K562 (cell line): ENCODE measurements at regions not wholly inside any gene's neighbourhood (a gene's known extent, or its start where the extent isn't known, plus 50 kb on each side); places are given as distances from the start of the nearest gene placed in this dataset.

ENCODE experiments used
- BCL6 ChIP-seq: fragments of 250-450 bp; sonication (Bioruptor Pico); IDR thresholded peaks from 2 replicates; pipeline ENCODE4 v1.4.0; 2020
- FOSL1 ChIP-seq: fragments of 200-800 bp; sonication (Bioruptor generic); conservative IDR thresholded peaks from 2 replicates; pipeline ENCODE4 v1.6.1; 2016; ENCODE audit warnings: missing genetic modification characterization, missing compliant biosample characterization
- MAX ChIP-seq: sonication (generic); formaldehyde crosslinking; IDR thresholded peaks from 2 replicates; pipeline ENCODE4 v1.9.0; 2022; ENCODE audit warnings: mild to moderate bottlenecking, missing genetic modification reagents
- MYNN ChIP-seq, 2 experiments: sonication (generic); formaldehyde crosslinking in 1 of 2; IDR thresholded peaks; 2 replicates each; pipeline versions ENCODE4 v1.5.0 to v1.6.1; 2016 to 2020; ENCODE audit warnings: antibody characterized with exemption in 1 of 2, missing genetic modification reagents in 1 of 2
- PCBP1 ChIP-seq: fragments of 200-400 bp; formaldehyde crosslinking; IDR thresholded peaks from 2 replicates; pipeline ENCODE4 v1.6.1; 2018; ENCODE audit warnings: mild to moderate bottlenecking, low read depth, low read length; ENCODE audit not compliant: poor library complexity, severe bottlenecking
- PHF8 ChIP-seq: fragments of 200-600 bp; sonication (generic); IDR thresholded peaks from 2 replicates; pipeline ENCODE4 v1.6.1; 2012; ENCODE audit warnings: mixed run types, mild to moderate bottlenecking, inconsistent platforms, low read length, moderate library complexity, borderline replicate concordance
- RBBP5 ChIP-seq: fragments of 200-600 bp; sonication (generic); IDR thresholded peaks from 2 replicates; pipeline ENCODE4 v1.6.1; 2012; ENCODE audit warnings: borderline replicate concordance, mild to moderate bottlenecking, low read length, control low read depth, inconsistent platforms; ENCODE audit not compliant: insufficient read depth, poor library complexity, severe bottlenecking
- SIN3B ChIP-seq: fragments of 450-650 bp; IDR thresholded peaks from 2 replicates; pipeline ENCODE4 v1.6.1; 2017; ENCODE audit warnings: low read depth, mild to moderate bottlenecking, moderate library complexity
- STAT5B ChIP-seq: fragments of 250-450 bp; sonication (Bioruptor Pico); IDR thresholded peaks from 2 replicates; pipeline ENCODE4 v1.8.0; 2021; ENCODE audit warnings: mild to moderate bottlenecking, inconsistent platforms
- ZNF655 ChIP-seq: fragments of 250-450 bp; sonication (Bioruptor Pico); IDR thresholded peaks from 2 replicates; pipeline ENCODE4 v1.5.0; 2021
- ZNF717 ChIP-seq: fragments of 250-450 bp; sonication (Bioruptor Pico); IDR thresholded peaks from 2 replicates; pipeline ENCODE4 v1.5.0; 2021
- TF ChIP-seq, protein P1 (sequence below): sonication (generic); formaldehyde crosslinking; IDR thresholded peaks from 2 replicates; pipeline ENCODE4 v1.8.1; 2023; ENCODE audit warnings: mild to moderate bottlenecking, missing genetic modification reagents
- TF ChIP-seq, protein P2 (sequence below), 3 experiments: fragments of 200-800 bp in 1 of 3; sonication (Bioruptor generic) in 1 of 3; sonication (generic) in 1 of 3; formaldehyde crosslinking in 1 of 3; IDR thresholded peaks; 2 replicates each; pipeline versions ENCODE4 v1.6.1 to v1.8.0; 2016 to 2022; ENCODE audit warnings: mild to moderate bottlenecking in 2 of 3, missing compliant biosample characterization in 2 of 3, missing genetic modification characterization in 2 of 3, missing genetic modification reagents in 1 of 3
- TF ChIP-seq, protein P3 (sequence below): fragments of 250-450 bp; sonication (Bioruptor Pico); IDR thresholded peaks from 2 replicates; pipeline ENCODE4 v1.4.0; 2020

DNA sequence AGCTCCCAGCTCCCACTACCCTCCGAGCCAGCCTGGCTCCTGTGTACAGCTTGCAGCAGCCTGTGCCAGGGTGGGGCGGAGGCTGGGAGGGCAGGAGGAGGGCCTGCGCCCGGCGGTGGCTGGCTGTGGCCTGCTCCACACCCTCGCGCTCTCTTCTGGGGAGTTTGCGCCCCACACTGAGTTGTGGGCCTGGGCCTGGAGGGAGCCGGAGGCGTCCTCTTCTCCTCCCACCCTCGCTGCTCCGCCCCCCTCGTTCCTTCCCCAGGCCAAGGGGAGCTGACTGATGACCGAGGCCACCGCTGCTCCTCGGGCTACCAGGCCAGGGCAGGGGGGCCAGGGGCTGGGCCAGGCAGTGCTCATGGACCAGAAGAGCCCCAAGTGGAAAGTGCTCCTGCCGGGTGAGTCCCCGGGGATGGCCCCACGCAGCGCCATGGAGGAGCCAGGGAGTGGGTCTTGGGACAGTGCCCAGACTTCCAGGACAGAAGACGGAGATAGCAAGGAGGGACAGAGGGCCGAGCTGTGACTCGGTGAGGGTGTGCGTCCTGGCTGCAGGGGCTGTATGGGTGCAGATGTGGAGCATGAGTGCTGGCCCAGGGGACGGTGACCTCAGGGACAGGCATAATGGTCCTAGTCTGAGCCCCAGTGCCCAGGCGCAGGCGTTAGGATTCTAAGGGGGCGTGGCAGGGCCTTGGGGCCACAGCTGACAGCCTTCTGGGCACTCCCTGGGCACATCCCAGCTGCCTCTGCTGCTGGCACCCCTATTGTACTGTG lies 242.1 kb upstream of the GSE1 start (continued):
- TF ChIP-seq FOSL1 (tag) (no peak), SIN3B (no peak), RBBP5 (peak; percentile 53), STAT5B (CRISPR knock-in tag) (no peak), ZNF717 (CRISPR knock-in tag) (no peak), MAX (CRISPR knock-in tag) (no peak), PHF8 (peak; percentile 50; the same call in 1 of the 2 replicates), PCBP1 (no peak), MYNN (IDR thresholded peaks at IDR 0.05) (peak; percentile 11; the same call in 1 of the 2 replicates), MYNN (CRISPR knock-in tag; IDR thresholded peaks at IDR 0.05) (no peak), BCL6 (no peak), ZNF655 (CRISPR knock-in tag) (no peak)
- TF ChIP-seq, protein P1, sequence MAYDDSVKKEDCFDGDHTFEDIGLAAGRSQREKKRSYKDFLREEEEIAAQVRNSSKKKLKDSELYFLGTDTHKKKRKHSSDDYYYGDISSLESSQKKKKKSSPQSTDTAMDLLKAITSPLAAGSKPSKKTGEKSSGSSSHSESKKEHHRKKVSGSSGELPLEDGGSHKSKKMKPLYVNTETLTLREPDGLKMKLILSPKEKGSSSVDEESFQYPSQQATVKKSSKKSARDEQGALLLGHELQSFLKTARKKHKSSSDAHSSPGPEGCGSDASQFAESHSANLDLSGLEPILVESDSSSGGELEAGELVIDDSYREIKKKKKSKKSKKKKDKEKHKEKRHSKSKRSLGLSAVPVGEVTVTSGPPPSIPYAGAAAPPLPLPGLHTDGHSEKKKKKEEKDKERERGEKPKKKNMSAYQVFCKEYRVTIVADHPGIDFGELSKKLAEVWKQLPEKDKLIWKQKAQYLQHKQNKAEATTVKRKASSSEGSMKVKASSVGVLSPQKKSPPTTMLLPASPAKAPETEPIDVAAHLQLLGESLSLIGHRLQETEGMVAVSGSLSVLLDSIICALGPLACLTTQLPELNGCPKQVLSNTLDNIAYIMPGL (CRISPR knock-in tag) = no peak
- TF ChIP-seq, protein P2, sequence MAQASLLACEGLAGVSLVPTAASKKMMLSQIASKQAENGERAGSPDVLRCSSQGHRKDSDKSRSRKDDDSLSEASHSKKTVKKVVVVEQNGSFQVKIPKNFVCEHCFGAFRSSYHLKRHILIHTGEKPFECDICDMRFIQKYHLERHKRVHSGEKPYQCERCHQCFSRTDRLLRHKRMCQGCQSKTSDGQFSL (CRISPR knock-in tag; IDR thresholded peaks at IDR 0.05) = no peak
- TF ChIP-seq, protein P2 (tag; IDR thresholded peaks at IDR 0.05) = no peak
- TF ChIP-seq, protein P3, sequence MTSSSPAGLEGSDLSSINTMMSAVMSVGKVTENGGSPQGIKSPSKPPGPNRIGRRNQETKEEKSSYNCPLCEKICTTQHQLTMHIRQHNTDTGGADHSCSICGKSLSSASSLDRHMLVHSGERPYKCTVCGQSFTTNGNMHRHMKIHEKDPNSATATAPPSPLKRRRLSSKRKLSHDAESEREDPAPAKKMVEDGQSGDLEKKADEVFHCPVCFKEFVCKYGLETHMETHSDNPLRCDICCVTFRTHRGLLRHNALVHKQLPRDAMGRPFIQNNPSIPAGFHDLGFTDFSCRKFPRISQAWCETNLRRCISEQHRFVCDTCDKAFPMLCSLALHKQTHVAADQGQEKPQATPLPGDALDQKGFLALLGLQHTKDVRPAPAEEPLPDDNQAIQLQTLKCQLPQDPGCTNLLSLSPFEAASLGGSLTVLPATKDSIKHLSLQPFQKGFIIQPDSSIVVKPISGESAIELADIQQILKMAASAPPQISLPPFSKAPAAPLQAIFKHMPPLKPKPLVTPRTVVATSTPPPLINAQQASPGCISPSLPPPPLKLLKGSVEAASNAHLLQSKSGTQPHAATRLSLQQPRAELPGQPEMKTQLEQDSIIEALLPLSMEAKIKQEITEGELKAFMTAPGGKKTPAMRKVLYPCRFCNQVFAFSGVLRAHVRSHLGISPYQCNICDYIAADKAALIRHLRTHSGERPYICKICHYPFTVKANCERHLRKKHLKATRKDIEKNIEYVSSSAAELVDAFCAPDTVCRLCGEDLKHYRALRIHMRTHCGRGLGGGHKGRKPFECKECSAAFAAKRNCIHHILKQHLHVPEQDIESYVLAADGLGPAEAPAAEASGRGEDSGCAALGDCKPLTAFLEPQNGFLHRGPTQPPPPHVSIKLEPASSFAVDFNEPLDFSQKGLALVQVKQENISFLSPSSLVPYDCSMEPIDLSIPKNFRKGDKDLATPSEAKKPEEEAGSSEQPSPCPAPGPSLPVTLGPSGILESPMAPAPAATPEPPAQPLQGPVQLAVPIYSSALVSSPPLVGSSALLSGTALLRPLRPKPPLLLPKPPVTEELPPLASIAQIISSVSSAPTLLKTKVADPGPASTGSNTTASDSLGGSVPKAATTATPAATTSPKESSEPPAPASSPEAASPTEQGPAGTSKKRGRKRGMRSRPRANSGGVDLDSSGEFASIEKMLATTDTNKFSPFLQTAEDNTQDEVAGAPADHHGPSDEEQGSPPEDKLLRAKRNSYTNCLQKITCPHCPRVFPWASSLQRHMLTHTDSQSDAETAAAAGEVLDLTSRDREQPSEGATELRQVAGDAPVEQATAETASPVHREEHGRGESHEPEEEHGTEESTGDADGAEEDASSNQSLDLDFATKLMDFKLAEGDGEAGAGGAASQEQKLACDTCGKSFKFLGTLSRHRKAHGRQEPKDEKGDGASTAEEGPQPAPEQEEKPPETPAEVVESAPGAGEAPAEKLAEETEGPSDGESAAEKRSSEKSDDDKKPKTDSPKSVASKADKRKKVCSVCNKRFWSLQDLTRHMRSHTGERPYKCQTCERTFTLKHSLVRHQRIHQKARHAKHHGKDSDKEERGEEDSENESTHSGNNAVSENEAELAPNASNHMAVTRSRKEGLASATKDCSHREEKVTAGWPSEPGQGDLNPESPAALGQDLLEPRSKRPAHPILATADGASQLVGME = no peak
